ENCODE measurements at regions not wholly inside any gene's neighbourhood (a gene's known extent, or its start where the extent isn't known, plus 50 kb on each side); places are given as distances from the start of the nearest gene placed in this dataset.

GRCh38 chr5:159467666-159468065 lies 137.4 kb upstream of the IL12B start:
- intact Hi-C loops (cut with DNase I) = no loop called here
- no peak overlapping the region for H3K27ac ChIP-seq
- H3K4me1 ChIP-seq = no peaks in the 10 kb centered on the region
- DNase-seq (no peak), ATAC-seq (no peak)
- no peak for TF ChIP-seq CTCF (IDR thresholded peaks at IDR 0.05)
- H3K27me3 ChIP-seq = no peaks in the 10 kb centered on the region
- no peaks in the 10 kb centered on the region for H3K36me3 ChIP-seq
- no peak overlapping the region for H3K4me3 ChIP-seq
- H3K9me3 ChIP-seq = no peaks in the 10 kb centered on the region

DNA sequence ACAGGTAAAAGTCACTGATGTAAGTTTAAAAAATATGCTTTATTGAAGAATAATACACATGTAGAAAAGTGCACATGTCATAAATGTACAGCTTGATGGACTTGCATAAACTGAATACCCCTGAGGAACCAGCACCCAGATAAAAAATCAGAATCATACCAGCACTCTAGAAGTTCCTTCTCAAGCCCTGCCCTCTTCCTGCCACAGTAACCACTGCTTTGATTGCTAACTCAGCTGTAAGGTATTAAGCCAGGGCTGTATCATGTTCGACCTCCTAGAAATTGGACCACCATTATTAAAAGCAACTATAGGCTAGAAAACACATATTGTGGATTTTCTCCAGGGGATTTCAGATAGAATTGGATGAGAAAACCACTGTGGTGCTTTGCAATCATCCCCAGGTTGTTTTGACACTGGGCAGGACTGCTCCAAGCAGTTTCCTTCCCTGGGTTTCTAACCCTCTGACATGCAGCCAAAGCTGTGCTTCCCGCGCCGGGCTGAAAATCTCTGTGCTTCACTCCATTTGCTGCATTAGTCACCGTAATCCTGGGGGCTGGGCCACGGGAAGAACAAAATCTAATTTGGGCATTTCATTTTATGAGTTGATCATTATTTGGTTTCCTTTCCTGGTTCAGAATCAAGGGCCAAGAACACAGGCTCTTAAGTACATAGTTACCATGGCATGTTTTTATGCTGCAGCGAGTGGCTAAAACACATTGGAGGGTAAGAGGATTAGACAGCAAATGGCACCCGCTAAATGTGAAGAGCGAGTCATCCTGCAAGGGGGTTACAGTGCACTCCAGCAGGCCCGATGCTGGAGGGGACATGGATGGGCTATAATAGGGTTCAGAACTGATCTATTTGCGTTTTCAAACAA lies 139.4 kb upstream of the IL12B start:
- DNase-seq = peak in 1 of 4 donors; percentile 28

GRCh38 chr5:159471904-159472303 lies 141.6 kb upstream of the IL12B start:
- no peak overlapping the region for H3K27ac ChIP-seq
- intact Hi-C loops (cut with DNase I) = no loop called here
- no peak for DNase-seq

More for the DNA sequence above, 139.4 kb upstream of the IL12B start:
- Histone ChIP-seq H3K27me3 (no peaks in the 10 kb centered on the region), H3K36me3 (no peaks in the 10 kb centered on the region), H3K4me1 (no peaks in the 10 kb centered on the region), H3K27ac (no peak overlapping the region), H3K9me3 (peaks cover 0 to 4% of the 10 kb centered on the region in 2 donors), H3K4me3 (no peak overlapping the region)
- no peak for TF ChIP-seq CTCF (IDR thresholded peaks at IDR 0.05)
- peak; percentile 76 for ATAC-seq
- intact Hi-C loops (cut with DNase I) = no loop called here

GRCh38 chr5:159475026-159475425 lies 144.7 kb upstream of the IL12B start:
- no peaks in the 10 kb centered on the region for H3K27me3 ChIP-seq
- H3K4me1 ChIP-seq = no peaks in the 10 kb centered on the region
- H3K4me3 ChIP-seq = no peak overlapping the region
- intact Hi-C loops (cut with DNase I) = no loop called here
- H3K36me3 ChIP-seq = no peaks in the 10 kb centered on the region
- TF ChIP-seq CTCF (IDR thresholded peaks at IDR 0.05) = no peak
- DNase-seq (no peak), ATAC-seq (no peak)
- H3K27ac ChIP-seq = no peak overlapping the region
- H3K9me3 ChIP-seq = peaks cover 0 to 15% of the 10 kb centered on the region in 2 donors

More at GRCh38 chr5:159471904-159472303, 141.6 kb upstream of the IL12B start:
- Histone ChIP-seq H3K36me3 (no peaks in the 10 kb centered on the region), H3K4me1 (no peaks in the 10 kb centered on the region), H3K4me3 (no peak overlapping the region), H3K27me3 (no peaks in the 10 kb centered on the region), H3K9me3 (peaks cover 0 to 15% of the 10 kb centered on the region in 2 donors)
- TF ChIP-seq CTCF (IDR thresholded peaks at IDR 0.05) = no peak
- ATAC-seq = no peak

DNA sequence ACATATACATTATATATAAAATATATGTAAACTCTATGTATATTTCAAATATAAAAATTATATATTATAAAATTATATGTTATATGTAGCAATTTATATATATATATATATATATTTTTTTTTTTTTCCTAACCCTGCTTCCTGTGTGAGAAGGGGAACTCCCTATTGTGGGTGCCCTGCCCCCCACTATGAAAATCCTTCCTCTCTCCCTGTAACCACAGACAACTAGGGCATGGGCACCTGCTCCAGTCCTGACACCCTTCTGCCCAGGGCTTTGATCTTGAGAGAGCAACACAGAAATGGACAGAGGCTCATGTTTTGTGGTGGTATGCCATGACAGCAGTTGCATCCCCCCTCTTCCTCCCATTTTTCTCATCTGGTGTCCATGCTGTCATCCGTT lies 148.7 kb upstream of the IL12B start:
- no peak for ATAC-seq
- H3K4me3 ChIP-seq = no peak overlapping the region
- H3K9me3 ChIP-seq = peaks cover 0 to 15% of the 10 kb centered on the region in 2 donors
- intact Hi-C loops (cut with DNase I) = no loop called here
- no peaks in the 10 kb centered on the region for H3K36me3 ChIP-seq
- TF ChIP-seq CTCF (IDR thresholded peaks at IDR 0.05) = no peak
- no peak overlapping the region for H3K27ac ChIP-seq
- DNase-seq = no peak
- no peaks in the 10 kb centered on the region for H3K4me1 ChIP-seq
- no peaks in the 10 kb centered on the region for H3K27me3 ChIP-seq
